Fibroblast of peridontal ligament (primary cell): ENCODE measurements at regions not wholly inside any gene's neighbourhood (a gene's known extent, or its start where the extent isn't known, plus 50 kb on each side); places are given as distances from the start of the nearest gene placed in this dataset.
"Not testable (repeated sequence)": the region's sequence is repeated elsewhere in the genome, so short reads cannot be mapped to it uniquely, and the experiment has no call there.

Source experiments
- DNase-seq: peaks from one replicate; pipeline ENCODE4 v3.0.0-alpha.2; 2010; ENCODE audit errors: extremely low read depth

DNA sequence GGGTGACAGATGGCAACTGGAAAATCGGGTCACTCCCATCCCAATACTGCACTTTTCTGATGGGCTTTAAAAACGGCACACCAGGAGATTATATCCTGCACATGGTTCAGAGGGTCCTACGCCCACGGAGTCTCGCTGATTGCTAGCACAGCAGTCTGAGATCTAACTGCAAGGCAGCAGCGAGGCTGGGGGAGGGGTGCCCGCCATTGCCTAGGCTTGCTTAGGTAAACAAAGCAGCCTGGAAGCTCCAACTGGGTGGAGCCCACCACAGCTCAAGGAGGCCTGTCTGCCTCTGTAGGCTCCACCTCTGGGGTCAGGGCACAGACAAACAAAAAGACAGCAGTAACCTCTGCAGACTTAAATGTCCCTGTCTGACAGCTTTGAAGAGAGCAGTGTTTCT lies 158.7 kb upstream of the MOCS2 start:
- not testable (repeated sequence) for DNase-seq

DNA sequence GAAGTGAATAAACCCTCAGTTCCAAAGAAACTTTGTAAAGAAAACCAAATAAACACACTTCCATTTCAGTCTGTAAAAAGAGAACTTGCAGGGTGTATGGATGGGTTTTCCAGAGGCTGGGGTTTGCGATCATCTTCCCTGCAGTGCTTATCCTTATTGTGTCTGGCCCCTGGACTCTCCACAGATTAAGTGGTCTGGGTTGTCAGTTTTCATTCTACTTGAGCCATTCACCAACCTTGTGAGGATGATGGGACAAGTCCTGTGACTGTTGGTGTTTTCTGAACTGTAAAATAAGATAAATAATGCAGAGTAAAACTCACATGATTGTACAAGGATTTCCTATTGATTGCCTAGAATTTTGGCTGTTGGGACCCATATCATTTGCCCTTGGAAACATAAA lies 166.1 kb upstream of the MOCS2 start:
- no peak for DNase-seq

DNA sequence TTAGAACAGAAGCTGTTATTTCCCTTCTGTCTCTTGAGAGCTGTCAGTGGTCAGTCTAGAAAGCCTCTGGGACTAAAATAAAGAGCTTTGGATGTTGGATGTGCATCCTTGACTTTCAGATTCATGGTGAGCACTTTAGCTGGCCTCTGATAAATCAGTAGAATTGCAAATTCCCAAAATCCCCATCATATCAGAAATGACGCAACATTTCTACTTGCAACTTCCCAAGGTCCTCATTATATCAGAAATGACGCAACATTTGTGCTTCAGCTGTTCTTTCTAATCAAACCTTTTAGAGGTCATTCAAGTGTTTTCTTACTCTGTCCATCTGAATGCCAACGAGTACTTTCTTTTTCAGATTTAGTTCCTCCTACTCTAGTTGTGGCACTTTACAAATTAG lies 167.3 kb upstream of the MOCS2 start:
- peak; percentile 80 for DNase-seq

DNA sequence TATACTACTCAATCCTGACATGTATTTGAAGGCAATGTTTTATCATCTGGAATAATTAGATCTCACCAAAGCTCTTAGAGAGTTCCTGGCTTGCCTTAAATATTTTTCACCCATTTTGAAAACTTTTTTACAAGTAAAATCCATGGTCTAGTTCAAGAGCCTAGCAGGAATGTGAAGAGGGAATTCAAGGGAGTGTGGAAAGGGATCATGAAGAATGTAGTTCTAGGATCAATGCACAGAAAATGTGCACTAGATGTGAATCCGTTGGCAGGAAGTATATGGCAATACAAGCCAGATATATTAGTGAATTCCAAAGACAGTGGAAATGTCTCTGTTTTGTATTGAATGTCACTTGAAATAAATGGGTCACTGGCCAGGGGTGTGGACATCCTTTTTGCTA lies 167.9 kb upstream of the MOCS2 start:
- no peak for DNase-seq

DNA sequence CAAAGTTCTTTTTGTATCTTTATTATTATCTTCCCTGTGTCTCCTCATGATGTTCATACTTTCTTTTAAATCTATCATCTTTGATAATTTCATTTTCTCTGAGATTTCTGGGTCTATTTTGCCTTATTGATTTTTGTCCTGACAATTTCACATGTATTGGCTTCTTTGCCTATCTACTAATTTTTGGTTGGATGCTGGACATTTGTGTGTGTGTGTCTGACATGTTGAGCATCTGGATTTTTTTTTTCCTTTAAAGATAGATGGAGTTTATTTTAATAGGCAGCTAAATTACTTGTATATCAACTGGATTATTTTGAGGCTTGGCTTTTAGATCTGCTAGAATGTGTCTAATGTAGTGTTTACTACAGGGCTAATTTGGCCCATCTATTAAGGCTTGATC lies 178.0 kb upstream of the MOCS2 start:
- no peak for DNase-seq

DNA sequence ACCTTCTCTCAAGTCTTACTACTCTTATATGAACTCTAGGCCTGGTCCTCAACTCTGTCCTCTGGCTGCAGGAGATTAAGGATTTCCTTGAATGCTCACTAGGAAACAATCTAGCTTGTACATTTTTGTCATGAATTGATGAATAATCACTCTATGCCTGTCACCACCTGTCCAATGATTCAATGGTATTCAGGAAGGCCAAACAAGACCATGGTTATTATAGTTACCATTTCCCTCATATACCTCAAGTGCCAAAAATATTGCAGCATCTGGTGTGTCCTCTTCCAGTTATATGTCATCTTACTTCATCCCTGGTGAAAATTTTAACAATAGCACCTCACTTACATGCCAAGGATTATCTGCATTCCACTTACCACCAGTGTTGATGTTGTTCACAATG lies 179.0 kb upstream of the MOCS2 start:
- no peak for DNase-seq

DNA sequence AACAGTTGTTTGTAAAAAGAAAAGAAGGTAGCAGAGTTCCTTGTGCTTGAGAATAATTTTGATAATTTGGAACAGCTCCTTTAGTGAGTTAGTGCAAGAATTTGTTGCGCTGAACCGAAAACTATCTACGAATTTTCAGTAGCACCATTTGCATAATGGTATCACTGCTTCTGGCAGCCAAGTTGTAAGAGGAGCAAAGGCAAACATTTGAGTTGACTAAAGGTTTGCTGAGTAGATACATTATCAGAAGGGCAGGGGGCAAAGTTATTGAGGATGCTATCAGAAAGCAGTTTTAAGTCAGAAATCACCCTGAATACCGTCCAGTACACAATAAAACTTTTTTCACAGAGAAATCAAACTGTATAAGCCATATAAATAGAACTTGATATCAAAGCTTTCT lies 181.5 kb upstream of the MOCS2 start:
- no peak for DNase-seq

DNA sequence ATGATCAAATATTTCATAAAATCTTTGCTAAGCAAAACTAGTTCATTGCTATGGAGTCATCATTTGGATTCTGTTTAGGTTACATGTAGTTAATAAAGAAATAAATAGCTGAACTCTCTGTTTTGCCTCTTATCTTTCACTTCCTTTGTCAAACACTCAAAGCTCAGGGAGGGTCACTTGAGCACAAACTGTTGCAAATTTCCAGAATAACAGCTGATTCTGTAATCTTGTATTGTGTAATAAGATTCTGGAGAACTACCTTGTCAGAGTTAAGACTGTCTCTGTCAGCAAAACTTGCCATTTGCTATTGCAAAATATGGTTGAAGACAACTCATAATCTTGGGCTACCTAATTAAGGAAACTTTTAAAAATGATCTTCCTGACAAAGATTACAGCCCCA lies 182.0 kb upstream of the MOCS2 start:
- DNase-seq: peak; percentile 39

DNA sequence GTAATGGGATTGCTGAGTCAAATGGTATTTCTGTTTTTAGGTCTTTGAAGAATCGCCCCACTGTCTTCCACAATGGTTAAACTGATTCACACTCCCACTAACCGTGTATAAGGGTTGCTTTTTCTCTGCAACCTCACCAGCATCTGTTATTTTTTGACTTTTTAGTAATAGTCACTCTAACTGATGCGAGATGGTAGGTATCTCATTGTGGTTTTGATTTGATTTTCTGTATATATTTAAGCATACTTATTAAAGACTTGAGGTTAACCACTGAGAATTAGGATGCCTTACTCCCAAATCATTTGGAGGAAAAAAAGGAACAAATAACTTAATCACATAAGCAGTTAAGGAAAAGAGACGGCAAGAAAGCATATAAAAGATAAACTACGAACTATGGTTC lies 181.6 kb upstream of the FST start:
- DNase-seq: no peak

DNA sequence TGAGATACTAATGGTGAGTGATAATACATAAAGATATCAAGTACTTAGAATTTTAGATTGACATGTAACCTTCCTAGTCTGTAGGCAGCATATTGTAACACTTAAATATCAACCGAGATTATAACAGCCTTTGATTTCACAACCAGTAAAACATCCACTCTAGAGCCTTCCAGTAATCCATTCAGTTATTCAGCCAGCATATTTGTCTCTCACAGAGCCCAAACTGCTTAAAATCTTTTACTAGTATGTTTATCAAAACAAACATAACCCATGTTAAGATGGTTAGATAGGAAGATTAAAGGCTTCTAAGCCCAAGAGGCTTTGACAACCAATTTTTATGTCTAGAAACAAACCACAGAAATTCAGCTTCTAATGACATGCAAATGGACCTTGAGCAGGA lies 177.9 kb upstream of the FST start:
- DNase-seq: peak; percentile 92

DNA sequence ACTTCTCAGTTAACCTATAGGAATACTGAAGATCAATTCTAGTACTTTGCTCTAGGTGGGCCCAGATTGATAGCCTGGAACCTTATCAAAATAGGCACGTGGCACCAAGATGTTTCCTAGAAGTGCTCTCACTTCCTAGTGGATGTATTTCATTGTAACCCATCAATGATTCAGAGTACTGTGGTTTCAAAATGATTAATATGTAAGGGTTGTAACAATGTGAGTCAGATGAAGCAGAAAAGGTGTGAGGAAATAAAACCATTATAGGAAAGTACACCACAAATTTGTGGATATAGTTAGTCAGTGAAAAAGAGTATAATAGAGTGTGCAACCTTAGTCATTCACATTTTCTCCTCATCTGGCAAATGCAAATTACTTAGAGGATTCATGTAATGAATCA lies 177.3 kb upstream of the FST start:
- DNase-seq: peak; percentile 62

DNA sequence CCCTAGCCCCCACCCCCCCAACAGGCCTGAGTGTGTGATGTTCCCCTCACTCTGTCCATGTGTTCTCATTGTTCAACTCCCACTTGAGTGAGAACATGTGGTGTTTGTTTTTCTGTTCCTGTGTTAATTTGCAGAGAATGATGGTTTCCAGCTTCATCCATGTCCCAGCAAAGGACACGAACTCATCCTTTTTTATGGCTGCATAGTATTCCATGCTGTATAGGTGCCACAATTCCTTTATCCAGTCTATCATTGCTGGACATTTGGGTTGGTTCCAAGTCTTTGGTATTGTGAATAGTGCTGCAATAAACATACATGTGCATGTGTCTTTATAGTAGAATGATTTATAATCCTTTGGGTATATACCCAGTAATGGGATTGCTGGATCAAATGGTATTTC lies 175.1 kb upstream of the FST start:
- not testable (repeated sequence) for DNase-seq

DNA sequence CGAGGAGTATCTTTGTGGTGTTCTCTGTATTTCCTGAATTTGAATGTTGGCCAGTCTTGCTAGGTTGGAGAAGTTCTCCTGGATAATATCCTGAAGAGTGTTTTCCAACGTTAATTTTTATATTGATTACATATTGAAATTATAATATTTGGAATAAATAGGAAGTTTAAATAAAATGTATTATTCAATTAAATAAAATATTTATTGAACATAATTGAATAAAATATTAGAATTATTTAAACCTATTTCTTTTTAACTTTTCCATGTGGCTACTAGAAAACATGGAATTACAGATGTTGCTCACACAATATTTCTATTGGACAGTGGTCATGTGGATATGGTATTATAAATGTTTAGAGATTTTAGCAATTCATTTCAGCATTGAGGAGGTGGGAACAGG lies 170.8 kb upstream of the FST start:
- DNase-seq: no peak

DNA sequence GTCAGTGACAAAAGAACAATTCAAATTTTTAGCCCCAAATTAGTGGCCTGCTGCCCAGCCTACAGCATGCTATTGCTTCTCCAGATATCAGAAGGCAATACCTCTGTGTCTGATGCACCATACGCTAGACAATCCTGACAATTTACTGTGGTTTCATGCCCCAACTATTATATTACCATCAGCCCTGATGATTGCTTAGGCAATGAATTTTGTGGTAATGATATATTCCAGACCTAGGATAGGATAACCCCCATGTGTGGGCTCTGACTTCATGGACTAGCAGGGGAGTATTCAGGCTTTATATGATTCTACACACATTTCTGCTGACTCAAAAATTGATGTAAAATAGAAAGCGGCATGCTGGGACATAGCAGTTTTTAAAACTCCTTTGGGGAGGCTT lies 168.7 kb upstream of the FST start:
- DNase-seq: no peak

DNA sequence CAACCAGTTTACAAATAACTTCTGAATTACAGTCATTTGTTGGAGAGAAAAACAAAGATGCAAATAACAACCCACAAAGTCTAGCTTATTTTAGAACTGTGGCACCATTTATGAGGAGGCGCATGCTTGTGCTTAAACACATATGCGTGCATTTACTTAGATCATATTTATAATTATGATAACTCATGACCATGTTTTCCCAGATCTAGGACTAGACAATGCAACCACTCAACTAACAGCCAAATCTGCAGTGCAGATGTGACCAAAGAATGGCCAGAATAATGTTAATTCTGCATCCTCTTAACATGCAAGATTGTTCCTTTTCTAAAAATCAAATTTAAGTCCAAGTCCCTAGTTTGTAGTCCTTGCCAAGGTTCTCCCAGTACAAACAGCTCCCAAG lies 167.3 kb upstream of the FST start:
- DNase-seq: no peak

DNA sequence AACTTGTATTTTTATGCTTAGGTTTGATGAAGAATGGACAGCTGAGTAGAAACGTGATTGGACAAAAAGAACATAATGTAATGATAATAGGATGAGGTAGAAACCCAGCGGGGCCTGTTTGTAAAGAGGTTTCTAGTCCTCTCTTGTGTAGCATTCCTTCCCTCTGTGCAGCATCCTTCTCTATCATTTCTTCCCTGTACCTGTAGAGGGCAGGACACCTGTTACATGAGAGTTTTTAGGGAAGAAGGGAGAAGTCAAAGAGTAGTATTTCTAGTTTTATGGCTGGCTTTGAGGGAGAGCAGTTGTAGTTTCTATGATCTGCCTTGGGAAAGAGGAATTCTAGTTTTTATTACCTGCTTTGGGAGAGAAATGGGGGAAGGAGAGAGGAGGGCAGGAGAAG lies 162.1 kb upstream of the FST start:
- DNase-seq: no peak

DNA sequence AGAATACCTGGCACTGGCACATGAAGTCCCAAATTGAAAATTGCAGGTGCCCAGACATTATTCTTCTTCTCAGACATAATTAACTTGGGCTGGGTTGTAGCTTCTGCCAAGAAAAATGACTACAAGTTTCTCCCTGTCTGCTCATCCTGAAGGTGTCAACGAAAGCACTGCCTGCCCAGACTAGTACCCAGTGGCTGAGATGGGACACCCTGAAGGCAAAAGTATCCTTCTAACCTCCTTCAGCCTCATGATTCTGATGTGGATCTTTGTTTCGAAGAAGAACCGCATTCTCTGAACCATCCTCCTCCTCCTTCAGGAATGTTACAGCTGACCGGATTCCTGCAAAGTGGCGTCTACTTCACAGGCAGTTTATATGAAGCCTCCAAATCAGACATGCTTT lies 161.1 kb upstream of the FST start:
- DNase-seq: no peak

DNA sequence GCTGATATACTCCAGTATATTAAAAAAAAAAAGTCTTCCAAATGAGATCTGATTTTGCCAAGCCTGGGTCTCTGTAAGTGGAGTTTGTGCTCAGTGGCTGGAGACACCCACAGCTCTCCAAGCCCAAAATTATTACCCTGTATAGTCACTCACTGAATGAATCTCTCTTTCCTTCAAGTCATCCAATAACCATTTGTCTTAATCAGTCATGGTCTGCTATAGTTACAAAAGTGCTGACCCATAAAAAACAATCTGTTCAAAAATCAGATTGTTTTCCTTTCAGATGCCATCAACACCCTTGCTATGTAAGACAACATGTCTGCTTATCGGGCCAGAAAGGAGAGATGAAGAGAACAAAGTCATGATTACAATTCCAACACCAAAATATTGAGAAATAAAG lies 159.4 kb upstream of the FST start:
- no peak for DNase-seq

DNA sequence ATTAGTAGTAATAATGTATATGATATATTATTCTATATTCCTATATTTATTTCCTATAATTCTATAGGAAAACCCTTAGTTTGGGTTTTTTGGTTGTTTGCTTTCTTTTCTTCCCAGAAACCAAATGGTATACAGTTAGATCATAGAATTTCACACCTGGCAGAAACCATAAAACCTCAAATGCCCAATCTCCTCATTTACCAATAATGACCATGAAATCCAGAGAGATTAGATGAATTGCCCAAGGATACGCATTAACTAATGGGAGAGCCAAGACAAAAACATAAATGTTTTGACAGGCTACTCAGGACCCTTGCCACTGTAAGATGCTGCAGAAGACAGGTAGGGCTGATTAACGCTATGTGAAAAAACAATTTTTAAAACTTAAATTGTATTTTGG lies 158.7 kb upstream of the FST start:
- no peak for DNase-seq

DNA sequence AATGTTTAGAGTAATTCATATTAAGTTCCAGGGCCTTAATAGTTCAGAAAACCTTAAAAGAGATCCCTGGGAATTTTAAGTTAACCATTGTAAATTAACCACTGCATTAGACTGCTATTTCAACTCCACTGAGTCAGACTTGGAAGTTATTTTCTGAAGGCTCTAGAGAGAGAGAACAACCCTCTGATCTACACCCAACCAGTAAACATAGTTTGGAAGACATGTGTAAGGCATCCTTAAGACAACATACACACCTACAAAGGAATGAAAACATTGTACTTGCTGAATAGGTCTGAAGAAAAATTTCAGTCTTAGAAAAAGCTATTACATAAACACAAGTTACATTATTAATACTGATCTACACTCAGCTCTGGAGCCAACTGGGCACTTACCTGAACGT lies 158.2 kb upstream of the FST start:
- no peak for DNase-seq

DNA sequence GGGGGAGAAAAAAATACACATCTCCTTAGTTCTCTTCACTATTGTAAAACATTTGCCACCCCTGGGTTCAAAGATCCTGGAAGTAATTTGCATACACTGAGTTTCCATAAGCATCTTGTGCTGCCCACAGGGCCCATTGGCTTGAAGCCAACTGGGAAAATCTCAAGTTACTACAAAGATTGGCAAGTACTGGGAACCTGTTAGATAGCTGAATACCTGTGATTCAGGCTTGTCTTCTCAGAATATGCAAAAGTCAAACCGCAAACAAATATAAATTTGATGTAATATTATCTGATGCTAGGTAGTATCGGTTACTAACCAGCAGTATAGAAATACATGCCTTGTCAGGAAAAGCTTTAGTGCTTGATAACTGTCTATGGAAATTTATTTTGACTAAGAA lies 156.9 kb upstream of the FST start:
- no peak for DNase-seq

DNA sequence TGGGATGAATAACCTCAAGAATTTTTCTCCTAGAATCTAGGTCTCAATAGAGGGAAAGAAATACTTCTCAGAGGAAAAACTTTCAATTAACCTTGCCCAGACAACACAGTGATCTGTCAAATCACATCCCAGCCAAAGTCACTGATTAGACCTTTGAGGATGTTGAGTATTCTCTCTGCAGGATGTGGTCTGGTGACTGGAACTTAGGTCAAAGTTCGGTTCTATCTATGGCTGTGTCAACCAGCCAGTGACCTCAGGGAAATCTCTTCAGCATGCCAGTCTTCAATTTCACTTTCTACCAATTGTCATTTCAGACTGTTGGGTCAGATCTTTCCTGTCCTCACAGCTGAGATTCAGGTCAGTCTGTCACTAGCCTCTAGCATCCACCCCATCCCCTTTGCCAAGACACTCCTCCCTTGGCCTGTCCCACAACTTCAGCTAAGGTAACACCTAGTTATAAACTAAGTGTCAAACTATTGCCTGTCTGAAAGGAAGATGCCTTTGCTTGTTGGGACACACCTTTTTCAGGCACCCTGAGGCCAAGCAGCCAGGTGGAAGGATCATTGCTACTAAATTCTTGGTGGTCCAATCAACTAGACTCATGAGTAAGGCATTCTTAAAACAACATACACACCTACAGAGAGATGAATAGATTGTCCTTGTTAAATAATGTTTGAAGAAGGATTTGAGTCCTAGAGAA lies 156.3 kb upstream of the FST start:
- DNase-seq: no peak

DNA sequence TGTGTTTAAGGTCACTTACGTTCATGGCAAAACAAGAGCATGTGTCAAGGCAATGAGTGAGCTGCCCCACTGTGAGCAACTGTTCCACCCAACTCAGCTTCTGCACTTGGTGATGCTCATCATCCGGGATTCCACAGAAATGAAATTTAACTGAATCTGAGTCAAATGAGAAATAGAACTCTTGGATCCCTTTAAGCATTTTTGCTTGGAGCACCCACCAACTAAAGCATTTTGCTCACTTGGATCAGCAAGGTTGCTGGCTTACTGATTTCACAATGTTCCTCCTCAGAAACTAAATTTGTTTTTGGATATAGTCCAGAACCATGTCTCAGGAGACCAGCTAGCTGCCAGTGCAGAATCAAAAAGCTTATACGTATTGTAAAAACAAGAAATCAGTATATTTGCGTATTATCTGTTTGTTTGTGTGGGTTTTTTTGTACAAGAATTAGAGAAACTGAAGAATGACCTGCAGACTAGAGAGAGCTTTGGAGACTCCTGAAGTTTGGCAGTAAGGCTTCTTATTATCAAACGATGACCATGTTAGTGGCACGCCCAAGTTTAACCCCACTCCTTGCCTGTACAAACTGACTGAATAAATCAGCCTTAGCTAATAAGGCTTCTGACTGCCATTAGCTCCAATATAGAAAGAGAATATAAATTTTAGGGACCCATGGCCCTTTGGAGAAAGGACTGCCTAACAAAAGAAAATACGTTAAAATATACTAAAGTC lies 153.8 kb upstream of the FST start:
- DNase-seq: peak; percentile 94

DNA sequence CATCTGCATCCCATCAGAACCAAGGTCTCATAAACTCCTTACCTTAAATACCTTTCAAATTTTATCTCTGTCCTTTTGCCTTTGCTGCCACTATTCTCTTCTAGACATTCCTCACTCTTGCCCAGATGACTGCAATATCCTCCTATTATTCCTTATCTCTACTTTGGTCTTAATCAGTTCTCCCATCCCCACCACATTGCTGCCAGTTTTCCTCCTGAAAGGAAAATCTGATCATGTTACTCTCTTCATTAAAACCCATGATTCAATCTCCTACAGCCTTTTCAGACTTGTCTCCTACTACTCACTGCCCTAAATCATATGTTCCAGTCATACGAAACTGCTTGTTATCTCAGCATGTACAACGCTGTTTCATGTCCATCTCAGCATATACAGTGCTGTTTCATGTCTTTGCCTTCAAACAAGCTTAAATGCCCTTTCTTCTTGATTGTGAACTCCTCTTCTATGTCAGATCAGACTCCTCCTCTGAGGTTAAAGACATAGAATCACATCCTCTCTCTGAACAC lies 152.6 kb upstream of the FST start:
- no peak for DNase-seq
